Loucy (cell line): ENCODE measurements at regions not wholly inside any gene's neighbourhood (a gene's known extent, or its start where the extent isn't known, plus 50 kb on each side); places are given as distances from the start of the nearest gene placed in this dataset.

Experiments
- EZH2phosphoT487 ChIP-seq: fragments of 200-600 bp; IDR thresholded peaks from 2 replicates; pipeline ENCODE4 v1.6.1; 2018; ENCODE audit warnings: antibody characterized with exemption, mild to moderate bottlenecking, moderate library complexity, borderline replicate concordance
- TF ChIP-seq, protein P1 (sequence below): fragments of 200-600 bp; sonication (generic); conservative IDR thresholded peaks from 2 replicates; pipeline ENCODE4 v1.5.1; 2014; ENCODE audit warnings: mild to moderate bottlenecking, antibody characterized with exemption, low read length

DNA sequence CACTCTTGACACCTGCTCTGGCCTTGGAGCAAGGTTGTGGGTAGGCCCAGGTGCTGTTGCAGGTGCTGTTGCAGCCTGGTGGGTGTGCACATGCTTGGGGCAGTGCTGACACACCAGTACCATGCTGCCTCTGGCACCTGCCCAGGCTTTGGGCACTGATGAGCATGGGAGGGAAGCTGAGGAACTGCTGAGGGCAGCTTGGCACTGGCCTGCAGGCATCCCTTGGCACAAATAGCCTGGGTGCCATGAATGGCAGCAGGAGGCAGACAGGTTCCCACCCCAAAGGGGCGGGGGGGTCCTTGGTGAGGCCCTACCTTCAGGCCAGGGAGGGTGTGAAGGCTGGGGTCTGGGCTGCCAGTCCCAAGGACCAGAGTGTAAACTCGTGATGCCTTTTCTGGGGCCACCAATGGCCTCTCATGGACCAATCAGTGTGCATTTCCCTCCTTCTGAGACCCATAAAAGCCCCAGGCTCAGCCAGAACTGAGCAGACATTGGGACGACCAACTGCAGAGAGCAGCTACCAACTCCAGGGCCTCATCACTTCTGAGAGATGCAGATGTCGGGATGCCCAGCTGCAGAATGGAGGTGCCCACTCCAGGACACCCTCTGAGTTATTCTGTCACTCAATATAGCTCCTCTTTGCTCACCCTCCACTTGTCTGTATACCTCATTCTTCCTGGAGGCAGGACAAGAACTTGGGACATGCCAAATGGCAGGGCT lies 547.4 kb downstream of the ZWINT start:
- TF ChIP-seq, protein P1, sequence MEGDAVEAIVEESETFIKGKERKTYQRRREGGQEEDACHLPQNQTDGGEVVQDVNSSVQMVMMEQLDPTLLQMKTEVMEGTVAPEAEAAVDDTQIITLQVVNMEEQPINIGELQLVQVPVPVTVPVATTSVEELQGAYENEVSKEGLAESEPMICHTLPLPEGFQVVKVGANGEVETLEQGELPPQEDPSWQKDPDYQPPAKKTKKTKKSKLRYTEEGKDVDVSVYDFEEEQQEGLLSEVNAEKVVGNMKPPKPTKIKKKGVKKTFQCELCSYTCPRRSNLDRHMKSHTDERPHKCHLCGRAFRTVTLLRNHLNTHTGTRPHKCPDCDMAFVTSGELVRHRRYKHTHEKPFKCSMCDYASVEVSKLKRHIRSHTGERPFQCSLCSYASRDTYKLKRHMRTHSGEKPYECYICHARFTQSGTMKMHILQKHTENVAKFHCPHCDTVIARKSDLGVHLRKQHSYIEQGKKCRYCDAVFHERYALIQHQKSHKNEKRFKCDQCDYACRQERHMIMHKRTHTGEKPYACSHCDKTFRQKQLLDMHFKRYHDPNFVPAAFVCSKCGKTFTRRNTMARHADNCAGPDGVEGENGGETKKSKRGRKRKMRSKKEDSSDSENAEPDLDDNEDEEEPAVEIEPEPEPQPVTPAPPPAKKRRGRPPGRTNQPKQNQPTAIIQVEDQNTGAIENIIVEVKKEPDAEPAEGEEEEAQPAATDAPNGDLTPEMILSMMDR = no peak
- TF ChIP-seq EZH2phosphoT487 = no peak
